ENCODE measurements at regions not wholly inside any gene's neighbourhood (a gene's known extent, or its start where the extent isn't known, plus 50 kb on each side); places are given as distances from the start of the nearest gene placed in this dataset.
A peak's percentile ranks its signal among the peaks of the same experiment; 100 is the strongest.

- intact Hi-C loops (cut with micrococcal nuclease; ENCODE audit: unreplicated experiment), result no loop called here
- in situ Hi-C loops (cut with MboI), result no loop called here
- Histone ChIP-seq H4K20me1 (ENCODE audit: control insufficient read depth, insufficient read depth) (no peaks in the 10 kb centered on the region), H2AFZ (ENCODE audit: control insufficient read depth, low read depth, low read length) (no peak overlapping the region), H3K9me3 (replicated peaks; ENCODE audit: control insufficient read depth, insufficient read depth, low read length) (no peaks in the 10 kb centered on the region), H3K36me3 (ENCODE audit: control insufficient read depth in 2 of 2, insufficient read depth in 2 of 2, low read length in 1 of 2) (no peaks in the 10 kb centered on the region), H3K4me1 (ENCODE audit: control insufficient read depth, insufficient read depth, low read length) (no peaks in the 10 kb centered on the region), H3K4me3 (no peak overlapping the region), H3K4me2 (ENCODE audit: control insufficient read depth, insufficient read depth) (no peak overlapping the region), H3K27ac (ENCODE audit: control insufficient read depth, insufficient read depth) (no peak overlapping the region), H3K27me3 (replicated peaks in 1 of 2; ENCODE audit: control insufficient read depth in 2 of 2, insufficient read depth in 2 of 2, low read length in 1 of 2) (no peaks in the 10 kb centered on the region; a peak in 1 of 4 replicates), H3K79me2 (ENCODE audit: control insufficient read depth, insufficient read depth, low read length) (no peaks in the 10 kb centered on the region), H3K9ac (ENCODE audit: control insufficient read depth, insufficient read depth, low read length) (no peak overlapping the region)
- ChIA-PET CTCF (interaction anchor here (0.9 kb wide), 1 partner anchor 62 kb away, joined by 4 read pairs; no protein-coding TSS in a partner anchor), RAD21 (ENCODE audit: unreplicated experiment) (interaction anchor here (3.7 kb wide), 1 partner anchor 62 kb away, joined by 22 read pairs; no protein-coding TSS in a partner anchor), POLR2A (no interaction called here), SMC1A (ENCODE audit: uncharacterized antibody, unreplicated experiment) (interaction anchor here (2.4 kb wide), 1 partner anchor 13 kb away, joined by 7 read pairs; no protein-coding TSS in a partner anchor)
- no peak for ATAC-seq
- peak; percentile 34; the same call in 1 of the 2 replicates for TF ChIP-seq IKZF1 (conservative IDR thresholded peaks at IDR 0.05)
- TF ChIP-seq MEF2B (IDR thresholded peaks at IDR 0.05; ENCODE audit: partially characterized antibody, poor library complexity, severe bottlenecking), result peak; percentile 39
- no peak for TF ChIP-seq EP300 (IDR thresholded peaks at IDR 0.05; ENCODE audit: borderline replicate concordance in 1 of 2, control insufficient read depth in 1 of 2, low read depth in 2 of 2, low read length in 2 of 2)
- no peak for TF ChIP-seq NR2F1 (conservative IDR thresholded peaks at IDR 0.05)
- TF ChIP-seq MLLT1 (IDR thresholded peaks at IDR 0.05), result no peak
- no peak for TF ChIP-seq MEF2A (IDR thresholded peaks at IDR 0.05; ENCODE audit: insufficient read depth, low read depth, low read length)
- 66% methylated on average over 2 of the region's 2 CpGs for WGBS (ENCODE audit: insufficient coverage, insufficient replicate concordance, low lambda C conversion rate, missing lambda C conversion rate)
- no TSS peak for BruUV-seq (replicated peaks)
- no peak for FAIRE-seq
- DNase-seq (ENCODE audit: low read depth, low spot score), result no peak
Observed at GRCh38 chr5:62717301-62717933, 138.8 kb downstream of the LRRC70 start.

Data from GM12878 (cell line).